Fibroblast of lung (primary cell): ENCODE measurements at regions not wholly inside any gene's neighbourhood (a gene's known extent, or its start where the extent isn't known, plus 50 kb on each side); places are given as distances from the start of the nearest gene placed in this dataset.
A peak's percentile ranks its signal among the peaks of the same experiment; 100 is the strongest.

Experiments used
- DNase-seq, 2 donors: peaks; one replicate each; pipeline versions ENCODE4 v3.0.0 to v3.0.0-alpha.2; 2010; ENCODE audit warnings: low read depth in 2 of 2
- H2AFZ ChIP-seq: 2 replicates; pipeline ENCODE4 v1.5.1; 2012; ENCODE audit warnings: low read length, control low read depth, inconsistent platforms
- H3K27ac ChIP-seq: 2 replicates; pipeline ENCODE4 v1.5.1; 2011; ENCODE audit warnings: low read length, control low read depth; ENCODE audit not compliant: insufficient read depth
- H3K27me3 ChIP-seq: 2 replicates; pipeline ENCODE4 v1.5.1; 2011; ENCODE audit warnings: mild to moderate bottlenecking, low read length; ENCODE audit not compliant: control insufficient read depth, insufficient read depth
- H3K36me3 ChIP-seq: 2 replicates; pipeline ENCODE4 v1.5.1; 2011; ENCODE audit warnings: low read length; ENCODE audit not compliant: control insufficient read depth, insufficient read depth
- H3K4me1 ChIP-seq: 2 replicates; pipeline ENCODE4 v1.5.1; 2011; ENCODE audit warnings: low read length; ENCODE audit not compliant: control insufficient read depth, insufficient read depth; ENCODE audit errors: extremely low read depth
- H3K4me2 ChIP-seq: 2 replicates; pipeline ENCODE4 v1.5.1; 2011; ENCODE audit warnings: low read length, control low read depth; ENCODE audit not compliant: insufficient read depth; ENCODE audit errors: extremely low read depth
- H3K4me3 ChIP-seq, 4 experiments: fragments of 200-600 bp in 1 of 4; sonication (generic) in 1 of 4; replicated peaks in 1 of 4; 2 replicates each; pipeline ENCODE4 v1.5.1; 2011 to 2016; ENCODE audit warnings: low read length in 4 of 4, low read depth in 3 of 4, mild to moderate bottlenecking in 3 of 4, control low read depth in 2 of 4, inconsistent platforms in 1 of 4, mixed read lengths in 1 of 4; ENCODE audit not compliant: insufficient read depth in 1 of 4; ENCODE audit errors: control extremely low read depth in 1 of 4
- H3K79me2 ChIP-seq: 2 replicates; pipeline ENCODE4 v1.5.1; 2012; ENCODE audit warnings: mild to moderate bottlenecking, low read length, inconsistent platforms; ENCODE audit not compliant: control insufficient read depth, insufficient read depth
- H3K9ac ChIP-seq: 2 replicates; pipeline ENCODE4 v1.5.1; 2011; ENCODE audit warnings: mild to moderate bottlenecking, low read length, control low read depth; ENCODE audit not compliant: insufficient read depth
- H3K9me3 ChIP-seq: 2 replicates; pipeline ENCODE4 v1.5.1; 2012; ENCODE audit warnings: low read depth, low read length; ENCODE audit not compliant: control insufficient read depth, insufficient read depth
- H4K20me1 ChIP-seq: 2 replicates; pipeline ENCODE4 v1.5.1; 2011; ENCODE audit warnings: low read length; ENCODE audit not compliant: control insufficient read depth, insufficient read depth; ENCODE audit errors: extremely low read depth
- CTCF ChIP-seq, 2 donors: IDR thresholded peaks in 1 of 2; conservative IDR thresholded peaks in 1 of 2; 1 replicate in 1 of 2; 2 replicates in 1 of 2; pipeline ENCODE4 v1.5.1; 2011 to 2012; ENCODE audit warnings: low read length in 2 of 2, control low read depth in 1 of 2, inconsistent platforms in 1 of 2, low read depth in 1 of 2, mild to moderate bottlenecking in 1 of 2
- EZH2 ChIP-seq: IDR thresholded peaks from 2 replicates; pipeline ENCODE4 v1.5.1; 2012; ENCODE audit warnings: low read length, control low read depth, mild to moderate bottlenecking; ENCODE audit errors: missing control alignments

GRCh38 chr1:187408212-187409004 is 579.7 kb downstream of the PLA2G4A start:
- Histone ChIP-seq H3K79me2 (no peaks in the 10 kb centered on the region), H3K4me3 (no peak overlapping the region), H2AFZ (no peak overlapping the region), H3K4me2 (no peak overlapping the region), H3K36me3 (no peaks in the 10 kb centered on the region), H3K4me1 (no peaks in the 10 kb centered on the region), H3K27me3 (no peaks in the 10 kb centered on the region), H3K9ac (no peak overlapping the region), H3K9me3 (no peaks in the 10 kb centered on the region), H4K20me1 (no peaks in the 10 kb centered on the region), H3K27ac (no peak overlapping the region)
- peak in 1 of 2 donors; percentile 84 for DNase-seq
- TF ChIP-seq EZH2 (no peak), CTCF (conservative IDR thresholded peaks at IDR 0.05 in 1 of 2, IDR thresholded peaks at IDR 0.05 in 1 of 2; ENCODE audit: low read depth in 1 of 2, low read length in 2 of 2) (no peak)

- no peaks in the 10 kb centered on the region for H3K9me3 ChIP-seq
- H3K4me3 ChIP-seq: no peak overlapping the region
- no peak overlapping the region for H3K4me2 ChIP-seq
- no peak overlapping the region for H3K27ac ChIP-seq
- DNase-seq: peak; percentile 8 to 88
- no peak overlapping the region for H3K9ac ChIP-seq
- H3K79me2 ChIP-seq: no peaks in the 10 kb centered on the region
- no peaks in the 10 kb centered on the region for H4K20me1 ChIP-seq
- H3K27me3 ChIP-seq: no peaks in the 10 kb centered on the region
- H3K4me1 ChIP-seq: no peaks in the 10 kb centered on the region
- H2AFZ ChIP-seq: no peak overlapping the region
- H3K36me3 ChIP-seq: no peaks in the 10 kb centered on the region
- no peak for TF ChIP-seq EZH2
Measured at GRCh38 chr1:187409341-187409740, 580.6 kb downstream of the PLA2G4A start.

- Histone ChIP-seq H3K9me3 (no peaks in the 10 kb centered on the region), H3K4me2 (no peak overlapping the region), H2AFZ (no peak overlapping the region), H3K27ac (no peak overlapping the region), H3K27me3 (no peaks in the 10 kb centered on the region), H3K36me3 (no peaks in the 10 kb centered on the region), H3K9ac (no peak overlapping the region), H3K79me2 (no peaks in the 10 kb centered on the region), H4K20me1 (no peaks in the 10 kb centered on the region), H3K4me1 (no peaks in the 10 kb centered on the region), H3K4me3 (no peak overlapping the region)
- DNase-seq: no peak
- TF ChIP-seq EZH2 (no peak), CTCF (conservative IDR thresholded peaks at IDR 0.05 in 1 of 2, IDR thresholded peaks at IDR 0.05 in 1 of 2; ENCODE audit: low read depth in 1 of 2, low read length in 2 of 2) (no peak)
Measured at GRCh38 chr1:187411118-187411517, 582.4 kb downstream of the PLA2G4A start.
